GM23248 (cell line): ENCODE measurements at regions not wholly inside any gene's neighbourhood (a gene's known extent, or its start where the extent isn't known, plus 50 kb on each side); places are given as distances from the start of the nearest gene placed in this dataset.

Experiments
- EZH2 ChIP-seq: fragments of 200-600 bp; sonication (generic); IDR thresholded peaks from 2 replicates; pipeline ENCODE4 v1.6.1; 2018; ENCODE audit warnings: antibody characterized with exemption, mild to moderate bottlenecking; ENCODE audit not compliant: insufficient read depth, poor library complexity, severe bottlenecking
- EZH2phosphoT487 ChIP-seq: fragments of 200-600 bp; sonication (generic); IDR thresholded peaks from 2 replicates; pipeline ENCODE4 v1.6.1; 2018; ENCODE audit warnings: antibody characterized with exemption, moderate library complexity, mild to moderate bottlenecking, low read depth; ENCODE audit not compliant: insufficient read depth

- TF ChIP-seq EZH2 (no peak), EZH2phosphoT487 (no peak)
Observed at GRCh38 chr16:79421126-79421525, 179.4 kb downstream of the MAF start.
